8988T (cell line): ENCODE measurements at regions not wholly inside any gene's neighbourhood (a gene's known extent, or its start where the extent isn't known, plus 50 kb on each side); places are given as distances from the start of the nearest gene placed in this dataset.
"Not testable (repeated sequence)": the region's sequence is repeated elsewhere in the genome, so short reads cannot be mapped to it uniquely, and the experiment has no call there.

Experiments
- DNase-seq: peaks from one replicate; pipeline ENCODE4 v3.0.0; 2011

DNA sequence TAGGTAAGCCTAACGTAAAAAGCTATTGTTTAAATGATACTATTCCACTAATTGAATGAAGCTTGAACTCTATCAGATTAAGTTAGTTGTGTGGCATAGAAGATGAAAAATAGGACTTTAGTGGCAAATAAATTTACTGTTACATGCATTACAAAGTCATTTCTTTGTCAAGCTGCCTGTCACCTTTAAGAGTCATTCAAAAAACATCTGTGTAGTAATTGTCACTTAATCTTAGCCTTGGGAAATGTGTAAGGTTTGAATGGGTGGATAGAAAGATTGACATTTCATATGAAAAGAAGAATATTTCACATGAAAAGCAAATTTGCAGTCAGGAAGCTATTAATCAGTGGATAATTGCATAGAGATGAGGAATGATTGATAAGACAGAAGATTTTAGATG is 473.5 kb downstream of the DNAH5 start:
- no peak for DNase-seq

DNA sequence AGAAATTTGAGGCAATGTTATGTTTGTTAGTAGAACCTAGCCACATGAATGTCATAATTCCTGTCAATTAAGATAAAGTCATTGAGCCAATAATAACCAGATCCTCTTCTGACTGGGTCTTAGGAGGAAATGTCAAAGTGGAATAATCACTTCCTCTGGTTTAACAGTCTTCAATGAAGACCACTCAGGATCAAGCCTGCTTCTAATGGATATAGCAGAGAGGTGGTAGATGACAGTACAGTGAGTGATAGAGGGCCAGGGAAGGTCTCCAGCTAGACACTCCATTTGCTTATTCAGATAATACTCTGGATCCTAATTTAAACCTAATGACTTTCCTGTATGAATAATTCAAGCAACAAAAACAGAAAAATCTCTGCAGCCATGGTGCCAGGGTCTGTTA is 474.2 kb downstream of the DNAH5 start:
- no peak for DNase-seq

DNA sequence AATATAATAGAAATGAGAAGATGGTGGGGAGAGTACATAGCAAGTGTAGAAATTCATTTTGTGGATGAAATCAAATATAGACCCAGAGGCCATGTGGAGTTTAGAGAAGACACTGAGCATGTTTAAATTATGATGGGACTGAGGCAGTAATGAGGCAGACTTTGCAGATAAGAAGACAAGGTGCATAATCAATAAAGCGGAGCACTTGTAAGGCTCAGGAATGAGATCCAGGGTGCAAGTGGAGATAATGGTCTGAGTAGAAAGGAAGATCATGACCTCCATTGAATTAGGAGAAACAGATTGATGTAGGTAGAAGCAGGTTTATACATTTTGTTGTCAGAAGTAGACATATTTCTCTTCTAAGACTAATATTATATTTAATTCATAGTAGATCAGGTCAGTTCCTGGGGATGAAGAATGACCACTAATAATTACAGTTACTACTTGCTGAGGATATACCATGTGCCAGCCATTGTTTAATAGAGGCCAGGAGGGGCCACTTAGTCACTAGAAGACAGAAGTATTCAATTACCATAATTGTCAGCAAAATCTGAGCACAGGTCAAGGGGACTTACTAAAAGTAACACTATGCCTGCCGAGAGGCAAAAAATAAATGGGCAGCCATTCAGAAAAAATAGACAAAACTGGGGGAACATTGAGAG is 479.8 kb downstream of the DNAH5 start:
- DNase-seq, result no peak

- DNase-seq, result no peak
Observed at GRCh38 chr5:13460587-13460986, 483.9 kb downstream of the DNAH5 start.

DNA sequence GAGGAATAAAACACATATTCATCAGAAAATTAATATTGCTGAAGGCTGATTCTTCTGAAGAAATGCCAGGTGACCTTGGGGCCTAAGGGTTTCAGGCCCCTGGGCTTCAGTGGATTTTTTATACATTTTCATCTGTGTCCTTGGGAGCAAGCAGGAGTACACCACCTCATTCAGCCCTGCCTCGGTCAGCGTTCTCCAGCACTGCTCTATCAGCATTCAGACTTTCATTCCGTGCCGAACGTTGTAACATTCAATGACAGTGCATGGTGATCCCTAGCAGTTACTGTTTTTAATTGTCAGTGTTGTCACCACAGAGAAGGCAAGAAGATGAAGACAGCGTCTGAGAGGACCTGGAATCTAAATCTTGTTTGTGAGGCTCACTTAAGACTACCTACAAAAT is 490.4 kb downstream of the DNAH5 start:
- DNase-seq, result no peak

- no peak for DNase-seq
Observed at GRCh38 chr5:13448843-13449242, 495.6 kb downstream of the DNAH5 start.

DNA sequence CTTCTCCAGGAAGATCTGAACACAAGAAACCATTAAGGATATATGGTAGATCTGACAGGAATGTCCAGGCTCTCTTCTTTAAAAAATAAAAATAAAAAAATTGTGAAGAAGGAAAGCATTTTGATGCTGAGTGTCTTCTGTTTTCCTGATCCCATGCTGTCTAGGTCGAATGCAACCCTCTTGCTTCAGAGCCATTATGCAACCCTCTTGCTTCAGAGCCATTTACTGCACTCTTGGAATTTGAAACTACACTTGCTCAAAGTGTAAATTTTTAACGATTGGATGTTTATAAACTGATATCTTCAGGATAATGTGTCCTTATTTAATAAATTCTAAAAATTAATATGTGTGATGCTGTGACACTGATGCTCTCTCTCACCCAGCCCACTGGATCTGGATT is 505.1 kb downstream of the DNAH5 start:
- no peak for DNase-seq

GRCh38 chr5:13427827-13428557 is 516.5 kb downstream of the DNAH5 start:
- no peak for DNase-seq

GRCh38 chr5:13412040-13412595 is 532.4 kb downstream of the DNAH5 start:
- DNase-seq, result no peak

GRCh38 chr5:13408616-13409015 is 535.9 kb downstream of the DNAH5 start:
- no peak for DNase-seq

DNA sequence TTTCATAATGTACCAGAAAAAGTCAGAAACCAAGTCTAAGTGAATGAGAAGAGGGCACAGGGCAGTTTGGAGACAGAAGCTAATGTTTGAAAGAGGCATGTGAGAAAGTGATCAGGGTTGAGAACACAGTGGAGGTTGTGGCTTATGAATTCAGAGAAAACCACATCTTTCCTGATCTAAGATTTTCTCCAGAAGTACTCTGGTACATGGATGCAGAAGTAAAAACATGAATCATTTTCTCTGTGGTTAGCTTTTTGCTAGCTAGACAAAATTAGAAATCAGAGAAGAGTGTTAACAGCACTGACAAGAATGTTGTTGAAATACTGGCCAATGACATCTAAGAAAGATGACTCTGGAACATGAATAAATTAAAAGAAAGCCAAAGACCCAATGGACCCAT is 541.1 kb downstream of the DNAH5 start:
- no peak for DNase-seq

GRCh38 chr5:13385066-13385465 is 559.4 kb downstream of the DNAH5 start:
- no peak for DNase-seq

GRCh38 chr5:13382232-13382631 is 562.3 kb downstream of the DNAH5 start:
- no peak for DNase-seq

DNA sequence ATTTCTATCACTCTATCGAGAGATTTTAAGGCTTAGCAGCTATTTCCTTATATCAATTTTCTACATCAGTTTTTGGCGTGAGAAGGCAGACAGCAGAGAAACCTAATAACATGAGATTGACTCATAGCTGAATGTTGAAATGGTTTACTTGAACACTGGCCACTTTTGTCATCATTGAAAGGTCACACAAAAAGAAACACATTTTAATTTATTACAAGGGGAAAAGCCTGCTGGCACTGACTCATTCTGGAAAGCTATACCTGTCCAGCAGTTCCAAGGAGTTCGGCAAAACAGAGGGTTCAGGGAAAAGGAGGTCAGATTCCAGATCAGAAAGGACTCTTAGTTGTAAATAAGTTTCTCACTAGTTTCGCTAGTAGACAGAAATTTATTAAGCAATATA is 566.4 kb downstream of the DNAH5 start:
- no peak for DNase-seq

- no peak for DNase-seq
Observed at GRCh38 chr5:13359344-13359743, 585.1 kb downstream of the DNAH5 start.

GRCh38 chr5:13358342-13358741 is 586.1 kb downstream of the DNAH5 start:
- DNase-seq, result no peak

- DNase-seq, result no peak
Observed at GRCh38 chr5:13357929-13358328, 586.6 kb downstream of the DNAH5 start.

DNA sequence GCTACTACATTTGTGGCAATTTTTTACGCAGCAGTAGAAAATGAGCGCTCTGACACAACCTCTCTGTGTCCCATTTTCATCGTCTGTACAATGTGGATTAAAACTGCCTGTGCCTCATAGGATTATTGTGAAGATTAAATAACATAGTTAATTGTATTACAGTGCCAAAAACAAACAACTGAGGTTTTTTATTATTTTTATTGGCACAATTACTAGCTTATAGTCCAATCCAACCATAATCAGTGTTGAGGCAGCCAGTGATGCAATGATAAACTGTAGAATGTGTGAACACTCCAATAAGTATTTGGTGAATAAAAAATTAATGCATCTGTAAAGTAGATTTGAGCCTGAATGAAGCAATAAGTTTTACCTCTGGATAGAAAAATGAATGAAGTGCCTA is 588.3 kb downstream of the DNAH5 start:
- no peak for DNase-seq

- no peak for DNase-seq
Observed at GRCh38 chr5:13354611-13355010, 589.9 kb downstream of the DNAH5 start.

GRCh38 chr5:13350767-13351166 is 593.7 kb downstream of the DNAH5 start:
- no peak for DNase-seq

DNA sequence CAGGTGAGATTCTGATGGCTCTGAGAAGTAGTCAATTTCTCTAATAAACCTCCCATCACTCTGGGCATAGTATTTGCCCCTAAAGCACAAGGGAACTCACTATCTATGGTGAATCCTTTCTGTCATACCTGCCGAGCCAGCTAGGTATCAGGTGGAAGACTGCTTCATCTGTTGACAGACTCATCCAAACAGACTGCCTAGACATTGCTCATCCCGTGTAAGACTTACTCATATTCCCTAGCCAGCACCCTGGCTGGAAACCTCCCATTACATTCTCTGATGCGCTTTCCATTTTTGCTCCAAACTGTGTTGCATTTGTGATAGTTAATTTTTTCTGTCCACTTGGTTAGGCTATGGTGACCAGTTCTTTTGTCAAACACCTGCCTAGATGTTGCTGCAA is 595.9 kb downstream of the DNAH5 start:
- no peak for DNase-seq

DNA sequence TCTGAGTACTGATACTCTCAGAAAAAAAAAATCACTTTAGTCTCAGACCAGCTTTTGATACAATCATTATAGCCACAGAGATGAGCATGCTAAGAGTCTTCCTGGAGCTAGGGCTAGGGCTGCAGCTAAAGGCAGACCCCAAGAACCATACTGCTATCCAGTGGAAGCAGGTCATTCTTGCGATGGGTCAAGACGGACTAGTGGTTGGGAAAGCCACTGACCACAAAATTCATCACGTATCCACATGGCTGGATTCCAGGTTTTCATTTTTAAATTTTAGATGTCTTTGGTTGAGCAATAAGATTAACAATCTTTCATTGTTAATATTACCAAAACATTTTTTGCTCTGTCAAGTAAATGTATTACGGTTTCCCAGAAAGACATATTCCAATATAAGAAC is 598.1 kb downstream of the DNAH5 start:
- DNase-seq, result no peak

- no peak for DNase-seq
Observed at GRCh38 chr5:13339093-13339492, 605.4 kb downstream of the DNAH5 start.

GRCh38 chr5:13335026-13335425 is 609.5 kb downstream of the DNAH5 start:
- DNase-seq, result not testable (repeated sequence)

DNA sequence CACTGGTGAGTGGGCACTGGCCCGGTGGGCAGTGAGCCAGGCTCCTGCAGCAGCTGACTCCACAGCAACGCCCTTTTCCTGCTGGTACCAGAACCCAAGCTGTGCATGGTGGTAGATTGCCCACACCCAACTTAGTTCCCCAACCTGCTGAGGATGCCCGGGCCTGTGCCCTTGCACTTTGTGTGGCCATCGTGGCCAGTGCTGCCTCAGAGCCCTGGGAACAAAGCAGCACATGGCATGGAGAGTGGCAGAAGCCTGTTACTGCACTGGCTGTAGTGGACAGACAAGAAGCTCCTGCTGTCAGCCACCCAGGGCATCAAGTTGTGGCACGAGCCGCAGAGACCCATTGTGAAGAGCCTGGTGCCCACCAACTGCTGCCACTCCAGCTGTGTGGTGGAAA is 612.9 kb downstream of the DNAH5 start:
- no peak for DNase-seq
